GM19043 (cell line): ENCODE measurements at regions not wholly inside any gene's neighbourhood (a gene's known extent, or its start where the extent isn't known, plus 50 kb on each side); places are given as distances from the start of the nearest gene placed in this dataset.

Experiments used
- ATAC-seq: cut with Tn5 transposase; IDR thresholded peaks from one replicate; pipeline ENCODE4 v1.9.1; 2021; ENCODE audit warnings: low read depth; ENCODE audit not compliant: unreplicated experiment

- no peak for ATAC-seq
Observed at GRCh38 chr2:204220896-204221295, 284.3 kb downstream of the ICOS start.

GRCh38 chr2:204223046-204223445, 286.5 kb downstream of the ICOS start:
- ATAC-seq, result no peak

GRCh38 chr2:204223544-204223943, 287.0 kb downstream of the ICOS start:
- ATAC-seq, result no peak

- ATAC-seq, result no peak
Observed at GRCh38 chr2:204225671-204226073, 289.1 kb downstream of the ICOS start.

- ATAC-seq, result no peak
Observed at GRCh38 chr2:204226305-204226880, 289.8 kb downstream of the ICOS start.

- no peak for ATAC-seq
Observed at GRCh38 chr2:204228169-204228886, 291.8 kb downstream of the ICOS start.

GRCh38 chr2:204234248-204234647, 297.7 kb downstream of the ICOS start:
- no peak for ATAC-seq

- no peak for ATAC-seq
Observed at GRCh38 chr2:204234879-204235278, 298.3 kb downstream of the ICOS start.

- ATAC-seq, result no peak
Observed at GRCh38 chr2:204237416-204237815, 300.9 kb downstream of the ICOS start.

- ATAC-seq, result no peak
Observed at GRCh38 chr2:204239411-204240165, 303.0 kb downstream of the ICOS start.

- ATAC-seq, result no peak
Observed at GRCh38 chr2:204240961-204241360, 304.3 kb upstream of the PARD3B start.

- no peak for ATAC-seq
Observed at GRCh38 chr2:204249437-204249836, 295.8 kb upstream of the PARD3B start.

- no peak for ATAC-seq
Observed at GRCh38 chr2:204250692-204251091, 294.6 kb upstream of the PARD3B start.

GRCh38 chr2:204251158-204251997, 293.9 kb upstream of the PARD3B start:
- ATAC-seq, result no peak

GRCh38 chr2:204251998-204252376, 293.3 kb upstream of the PARD3B start:
- ATAC-seq, result no peak

GRCh38 chr2:204255071-204255470, 290.2 kb upstream of the PARD3B start:
- no peak for ATAC-seq

GRCh38 chr2:204255526-204255925, 289.7 kb upstream of the PARD3B start:
- ATAC-seq, result no peak

- no peak for ATAC-seq
Observed at GRCh38 chr2:204257781-204258180, 287.5 kb upstream of the PARD3B start.

GRCh38 chr2:204258890-204259289, 286.4 kb upstream of the PARD3B start:
- ATAC-seq, result no peak

- ATAC-seq, result peak; percentile 80
Observed at GRCh38 chr2:204260162-204260877, 285.0 kb upstream of the PARD3B start.
